B cell (primary cell): ENCODE measurements at regions not wholly inside any gene's neighbourhood (a gene's known extent, or its start where the extent isn't known, plus 50 kb on each side); places are given as distances from the start of the nearest gene placed in this dataset.

Source experiments
- ATAC-seq: fragments of 200-7000 bp; cut with Tn5 transposase; one replicate; pipeline ENCODE4 v1.10.0; 2021; ENCODE audit warnings: low read depth, mild to moderate bottlenecking, moderate number of reproducible peaks, moderate library complexity
- CTCF ChIA-PET: fragments of 350-600 bp; sonication (Branson Sonifier 250); formaldehyde crosslinking; loops from one replicate; lab custom pipeline; 2021; ENCODE audit warnings: antibody characterized with exemption, inconsistent platforms; lab: Charles Lee
- POLR2A ChIA-PET: fragments of 350-600 bp; sonication (Branson Sonifier 250); formaldehyde crosslinking; loops from one replicate; lab custom pipeline; 2021; ENCODE audit warnings: antibody characterized with exemption; lab: Charles Lee
- DNase-seq: peaks from one replicate; pipeline ENCODE4 v3.0.0; 2013
- H2AFZ ChIP-seq: 2 replicates; pipeline ENCODE4 v1.6.1; 2012; ENCODE audit warnings: mild to moderate bottlenecking, low read depth, low read length; ENCODE audit not compliant: insufficient read depth, poor library complexity, severe bottlenecking
- H3K27ac ChIP-seq, 2 donors: 1 replicate in 1 of 2; 2 replicates in 1 of 2; pipeline ENCODE4 v1.5.1; 2012 to 2013; ENCODE audit warnings: low read length in 2 of 2, mild to moderate bottlenecking in 2 of 2, moderate library complexity in 1 of 2
- H3K27me3 ChIP-seq, 4 experiments: fragments of 200-600 bp in 1 of 4; sonication (generic) in 1 of 4; replicated peaks in 1 of 4; 1 replicate in 2 of 4; 2 replicates in 2 of 4; pipeline versions ENCODE4 v1.6.1 to v1.7.0; 2013 to 2016; ENCODE audit warnings: low read length in 3 of 4, mild to moderate bottlenecking in 2 of 4, mixed read lengths in 1 of 4, moderate library complexity in 1 of 4; ENCODE audit not compliant: insufficient read depth in 4 of 4, control insufficient read depth in 3 of 4; ENCODE audit errors: control extremely low read depth in 1 of 4
- H3K36me3 ChIP-seq, 2 experiments: replicated peaks in 1 of 2; 1 replicate in 1 of 2; 2 replicates in 1 of 2; pipeline versions ENCODE4 v1.6.1 to v1.7.1; 2013; ENCODE audit warnings: low read length in 1 of 2; ENCODE audit not compliant: insufficient read depth in 2 of 2, control insufficient read depth in 1 of 2; ENCODE audit errors: control extremely low read depth in 1 of 2, extremely low read depth in 1 of 2
- H3K4me1 ChIP-seq, 2 donors: fragments of 200-600 bp in 1 of 2; sonication (generic) in 1 of 2; 1 replicate in 1 of 2; 2 replicates in 1 of 2; pipeline versions ENCODE4 v1.5.1 to v1.6.1; 2013 to 2017; ENCODE audit warnings: low read length in 2 of 2; ENCODE audit not compliant: control insufficient read depth in 2 of 2, insufficient read depth in 2 of 2
- H3K4me2 ChIP-seq: replicated peaks from 2 replicates; pipeline ENCODE3; 2012; ENCODE audit warnings: mild to moderate bottlenecking, low read depth, low read length; ENCODE audit not compliant: poor library complexity, severe bottlenecking
- H3K4me3 ChIP-seq, 5 experiments: fragments of 200-600 bp in 1 of 5; sonication (generic) in 1 of 5; 1 replicate in 3 of 5; 2 replicates in 2 of 5; pipeline versions ENCODE4 v1.5.1 to v1.7.0; 2011 to 2016; ENCODE audit warnings: low read length in 4 of 5, mild to moderate bottlenecking in 4 of 5, low read depth in 2 of 5, control low read depth in 1 of 5, moderate library complexity in 1 of 5; ENCODE audit not compliant: insufficient read depth in 1 of 5; ENCODE audit errors: control extremely low read depth in 1 of 5, extremely low read depth in 1 of 5
- H3K79me2 ChIP-seq: fragments of 200-600 bp; sonication (generic); one replicate; pipeline ENCODE4 v1.6.0; 2016; ENCODE audit warnings: low read length; ENCODE audit not compliant: control insufficient read depth, insufficient read depth
- H3K9ac ChIP-seq: fragments of 200-600 bp; sonication (generic); 2 replicates; pipeline ENCODE4 v1.6.1; 2017; ENCODE audit warnings: mild to moderate bottlenecking, low read length, moderate library complexity
- H3K9me3 ChIP-seq, 3 donors: one replicate each; pipeline versions ENCODE4 v1.6.1 to v1.7.1; 2013; ENCODE audit warnings: low read length in 2 of 3; ENCODE audit not compliant: control insufficient read depth in 2 of 3, insufficient read depth in 1 of 3; ENCODE audit errors: control extremely low read depth in 1 of 3
- H4K20me1 ChIP-seq: 2 replicates; pipeline ENCODE4 v1.6.0; 2012; ENCODE audit warnings: mild to moderate bottlenecking, low read length; ENCODE audit not compliant: insufficient read depth, control insufficient read depth, poor library complexity, severe bottlenecking
- H3K27ac Mint-ChIP-seq: one replicate; pipeline ENCODE4 v1.8.0; 2021; ENCODE audit warnings: mixed read lengths
- H3K27me3 Mint-ChIP-seq: one replicate; pipeline ENCODE4 v1.8.0; 2021; ENCODE audit warnings: mixed read lengths
- H3K4me1 Mint-ChIP-seq: one replicate; pipeline ENCODE4 v1.8.0; 2021; ENCODE audit warnings: mixed read lengths
- H3K4me3 Mint-ChIP-seq: one replicate; pipeline ENCODE4 v1.8.0; 2021; ENCODE audit warnings: mixed read lengths
- H3K9me3 Mint-ChIP-seq: one replicate; pipeline ENCODE4 v1.8.0; 2022; ENCODE audit warnings: mixed read lengths; ENCODE audit not compliant: insufficient read depth
- CTCF ChIP-seq: fragments of 200-600 bp; IDR thresholded peaks from one replicate; pipeline ENCODE4 v1.8.0; 2022; ENCODE audit warnings: antibody characterized with exemption, mild to moderate bottlenecking
- EZH2 ChIP-seq: IDR thresholded peaks from 2 replicates; pipeline ENCODE4 v1.6.1; 2012; ENCODE audit warnings: borderline replicate concordance, low read depth, mild to moderate bottlenecking, moderate library complexity, low read length; ENCODE audit not compliant: insufficient read depth, poor library complexity, severe bottlenecking
- WGBS: methylation state at CpG from one replicate; pipeline ENCODE4 v1.1.5; 2013; ENCODE audit warnings: missing lambda C conversion rate; ENCODE audit not compliant: insufficient coverage; 5-methylcytosine and 5-hydroxymethylcytosine counted together
- intact Hi-C: fragments of 100-400 bp; cut with micrococcal nuclease; formaldehyde crosslinking; loops from one replicate; pipeline ENCODE4 v1.10.0; 2022

- Histone ChIP-seq H4K20me1 (no peaks in the 10 kb centered on the region), H3K9ac (no peak overlapping the region), H3K4me3 (no peak overlapping the region), H3K27me3 (no peaks in the 10 kb centered on the region), H3K79me2 (no peaks in the 10 kb centered on the region), H3K4me1 (no peaks in the 10 kb centered on the region), H3K9me3 (no peaks in the 10 kb centered on the region), H2AFZ (no peak overlapping the region), H3K27ac (no peak overlapping the region), H3K36me3 (no peaks in the 10 kb centered on the region), H3K4me2 (no peak overlapping the region)
- ChIA-PET CTCF (no interaction called here), POLR2A (no interaction called here)
- DNase-seq (no peak), ATAC-seq (no peak)
- H3K4me3 Mint-ChIP-seq = no peak overlapping the region
- TF ChIP-seq EZH2 (no peak), CTCF (no peak)
- intact Hi-C loops = no loop called here
- no peaks in the 10 kb centered on the region for H3K27me3 Mint-ChIP-seq
- 86% methylated on average over 1 of the region's 3 CpGs for WGBS
- H3K9me3 Mint-ChIP-seq = peaks cover 2% of the 10 kb centered on the region
- H3K4me1 Mint-ChIP-seq = no peaks in the 10 kb centered on the region
- no peak overlapping the region for H3K27ac Mint-ChIP-seq
These were observed 132.8 kb upstream of the PDE1A start for GRCh38 chr2:182559623-182560022.

- Histone ChIP-seq H3K4me3 (no peak overlapping the region), H3K4me2 (no peak overlapping the region), H3K9me3 (no peaks in the 10 kb centered on the region), H3K4me1 (no peaks in the 10 kb centered on the region), H3K36me3 (no peaks in the 10 kb centered on the region), H3K9ac (no peak overlapping the region), H3K27ac (no peak overlapping the region), H3K79me2 (no peaks in the 10 kb centered on the region), H4K20me1 (no peaks in the 10 kb centered on the region), H2AFZ (no peak overlapping the region), H3K27me3 (no peaks in the 10 kb centered on the region)
- H3K4me3 Mint-ChIP-seq = no peak overlapping the region
- ATAC-seq = no peak
- ChIA-PET POLR2A (no interaction called here), CTCF (no interaction called here)
- H3K27me3 Mint-ChIP-seq = no peaks in the 10 kb centered on the region
- no peak overlapping the region for H3K27ac Mint-ChIP-seq
- no CpG with 5 or more reads among the region's 1 CpG for WGBS
- peaks cover 2% of the 10 kb centered on the region for H3K9me3 Mint-ChIP-seq
- DNase-seq = no peak
- intact Hi-C loops = no loop called here
- TF ChIP-seq EZH2 (no peak), CTCF (no peak)
- H3K4me1 Mint-ChIP-seq = no peaks in the 10 kb centered on the region
These were observed 139.2 kb upstream of the PDE1A start for GRCh38 chr2:182565911-182566567.
